Activated CD4-positive, alpha-beta memory T cell treated with anti-CD3 and anti-CD28 coated beads for 36 hours (primary cell): ENCODE measurements at regions not wholly inside any gene's neighbourhood (a gene's known extent, or its start where the extent isn't known, plus 50 kb on each side); places are given as distances from the start of the nearest gene placed in this dataset.

ENCODE experiments used
- CTCF ChIA-PET: fragments of 350-600 bp; sonication (Branson Sonifier 250); formaldehyde crosslinking; loops from one replicate; lab custom pipeline; 2021; ENCODE audit warnings: antibody characterized with exemption, inconsistent platforms; lab: Charles Lee
- POLR2A ChIA-PET: fragments of 350-600 bp; sonication (Branson Sonifier 250); formaldehyde crosslinking; loops from one replicate; lab custom pipeline; 2021; ENCODE audit warnings: antibody characterized with exemption; lab: Charles Lee
- DNase-seq: peaks from one replicate; pipeline ENCODE4 v3.0.0-alpha.2; 2020
- H3K27ac Mint-ChIP-seq: one replicate; pipeline ENCODE4 v1.8.0; 2021; ENCODE audit warnings: mixed read lengths
- H3K27me3 Mint-ChIP-seq: one replicate; pipeline ENCODE4 v1.8.0; 2021; ENCODE audit warnings: mixed read lengths
- H3K36me3 Mint-ChIP-seq: one replicate; pipeline ENCODE4 v1.8.0; 2021; ENCODE audit warnings: mixed read lengths
- H3K4me1 Mint-ChIP-seq: one replicate; pipeline ENCODE4 v1.8.0; 2021; ENCODE audit warnings: low read depth, mixed read lengths
- H3K4me3 Mint-ChIP-seq: one replicate; pipeline ENCODE4 v1.8.0; 2021; ENCODE audit warnings: mild to moderate bottlenecking, mixed read lengths
- H3K9me3 Mint-ChIP-seq: one replicate; pipeline ENCODE4 v1.8.0; 2021; ENCODE audit warnings: mixed read lengths
- intact Hi-C: fragments of 100-400 bp; cut with micrococcal nuclease; formaldehyde crosslinking; loops from one replicate; pipeline ENCODE4 v1.15.1; 2023

- Mint-ChIP-seq H3K4me3 (no peak overlapping the region), H3K27ac (no peak overlapping the region), H3K9me3 (no peaks in the 10 kb centered on the region), H3K27me3 (peaks cover 21% of the 10 kb centered on the region), H3K4me1 (peaks cover 9% of the 10 kb centered on the region), H3K36me3 (no peaks in the 10 kb centered on the region)
- no peak for DNase-seq
- CTCF ChIA-PET: interaction anchor here (0.6 kb wide), 1 partner anchor 137 kb away, joined by 3 read pairs; no protein-coding TSS in a partner anchor
- intact Hi-C loops: no loop called here
- POLR2A ChIA-PET: no interaction called here
These were observed 127.4 kb downstream of the CDH26 start for GRCh38 chr20:60085551-60086132.

- no peak for DNase-seq
- H3K36me3 Mint-ChIP-seq: no peaks in the 10 kb centered on the region
- peaks cover 9% of the 10 kb centered on the region for H3K4me1 Mint-ChIP-seq
- H3K4me3 Mint-ChIP-seq: peak overlapping the region; percentile 20
- peaks cover 1% of the 10 kb centered on the region for H3K9me3 Mint-ChIP-seq
- peaks cover 20% of the 10 kb centered on the region for H3K27me3 Mint-ChIP-seq
- H3K27ac Mint-ChIP-seq: no peak overlapping the region
- intact Hi-C loops: no loop called here
- CTCF ChIA-PET: no interaction called here
- POLR2A ChIA-PET: no interaction called here
These were observed 128.8 kb downstream of the CDH26 start for GRCh38 chr20:60086821-60087562.

- intact Hi-C loops: no loop called here
- H3K9me3 Mint-ChIP-seq: peaks cover 4% of the 10 kb centered on the region
- H3K27me3 Mint-ChIP-seq: peaks cover 20% of the 10 kb centered on the region
- peaks cover 9% of the 10 kb centered on the region for H3K4me1 Mint-ChIP-seq
- ChIA-PET CTCF (no interaction called here), POLR2A (no interaction called here)
- no peaks in the 10 kb centered on the region for H3K36me3 Mint-ChIP-seq
- DNase-seq: peak; percentile 28
- H3K27ac Mint-ChIP-seq: no peak overlapping the region
- peak overlapping the region; percentile 50 for H3K4me3 Mint-ChIP-seq
These were observed 129.4 kb downstream of the CDH26 start for GRCh38 chr20:60087563-60088105.

GRCh38 chr20:60088236-60088635 lies 130.0 kb downstream of the CDH26 start:
- POLR2A ChIA-PET: no interaction called here
- CTCF ChIA-PET: interaction anchor here (1.2 kb wide), 1 partner anchor 154 kb away, joined by 3 read pairs; no protein-coding TSS in a partner anchor

GRCh38 chr20:60090631-60091030 lies 132.4 kb downstream of the CDH26 start:
- H3K27ac Mint-ChIP-seq: no peak overlapping the region
- no peak for DNase-seq
- peaks cover 8% of the 10 kb centered on the region for H3K9me3 Mint-ChIP-seq
- H3K4me1 Mint-ChIP-seq: peaks cover 9% of the 10 kb centered on the region
- H3K4me3 Mint-ChIP-seq: no peak overlapping the region
- ChIA-PET CTCF (interaction anchor here (0.6 kb wide), 1 partner anchor 34 kb away, joined by 3 read pairs; no protein-coding TSS in a partner anchor), POLR2A (no interaction called here)
- no peaks in the 10 kb centered on the region for H3K36me3 Mint-ChIP-seq
- intact Hi-C loops: no loop called here
- peaks cover 20% of the 10 kb centered on the region for H3K27me3 Mint-ChIP-seq

More at GRCh38 chr20:60088236-60088635, 130.0 kb downstream of the CDH26 start:
- Mint-ChIP-seq H3K4me1 (peaks cover 9% of the 10 kb centered on the region), H3K27ac (no peak overlapping the region), H3K9me3 (peaks cover 8% of the 10 kb centered on the region), H3K36me3 (no peaks in the 10 kb centered on the region), H3K27me3 (peaks cover 20% of the 10 kb centered on the region), H3K4me3 (no peak overlapping the region)
- no peak for DNase-seq
- intact Hi-C loops: no loop called here

GRCh38 chr20:60091305-60091704 lies 133.1 kb downstream of the CDH26 start:
- ChIA-PET POLR2A (no interaction called here), CTCF (interaction anchor here (0.6 to 0.9 kb wide), 2 partner anchors 34 to 47 kb away, joined by 3 read pairs; no protein-coding TSS in a partner anchor)
- peaks cover 9% of the 10 kb centered on the region for H3K4me1 Mint-ChIP-seq
- H3K27ac Mint-ChIP-seq: no peak overlapping the region
- H3K9me3 Mint-ChIP-seq: peaks cover 8% of the 10 kb centered on the region
- intact Hi-C loops: no loop called here
- DNase-seq: no peak
- peaks cover 20% of the 10 kb centered on the region for H3K27me3 Mint-ChIP-seq
- no peaks in the 10 kb centered on the region for H3K36me3 Mint-ChIP-seq
- H3K4me3 Mint-ChIP-seq: no peak overlapping the region

GRCh38 chr20:60091861-60092260 lies 133.6 kb downstream of the CDH26 start:
- Mint-ChIP-seq H3K36me3 (no peaks in the 10 kb centered on the region), H3K4me3 (no peak overlapping the region), H3K27ac (no peak overlapping the region), H3K4me1 (peaks cover 6% of the 10 kb centered on the region), H3K9me3 (peaks cover 8% of the 10 kb centered on the region), H3K27me3 (peaks cover 14% of the 10 kb centered on the region)
- intact Hi-C loops: no loop called here
- ChIA-PET POLR2A (no interaction called here), CTCF (interaction anchor here (0.9 kb wide), 1 partner anchor 46 kb away, joined by 3 read pairs; no protein-coding TSS in a partner anchor)
- DNase-seq: no peak

GRCh38 chr20:60092729-60093128 lies 134.5 kb downstream of the CDH26 start:
- Mint-ChIP-seq H3K9me3 (peaks cover 8% of the 10 kb centered on the region), H3K36me3 (no peaks in the 10 kb centered on the region), H3K4me3 (no peak overlapping the region), H3K4me1 (peaks cover 2% of the 10 kb centered on the region), H3K27ac (no peak overlapping the region), H3K27me3 (peaks cover 10% of the 10 kb centered on the region)
- no peak for DNase-seq
- POLR2A ChIA-PET: no interaction called here
- intact Hi-C loops: no loop called here
- CTCF ChIA-PET: no interaction called here

GRCh38 chr20:60095456-60095855 lies 137.2 kb downstream of the CDH26 start:
- peaks cover 15% of the 10 kb centered on the region for H3K9me3 Mint-ChIP-seq
- intact Hi-C loops: no loop called here
- no peak overlapping the region for H3K4me3 Mint-ChIP-seq
- no peaks in the 10 kb centered on the region for H3K4me1 Mint-ChIP-seq
- no peak for DNase-seq
- ChIA-PET CTCF (interaction anchor here (1.1 kb wide), 1 partner anchor 38 kb away, joined by 4 read pairs; no protein-coding TSS in a partner anchor), POLR2A (no interaction called here)
- H3K27ac Mint-ChIP-seq: no peak overlapping the region
- no peaks in the 10 kb centered on the region for H3K36me3 Mint-ChIP-seq
- H3K27me3 Mint-ChIP-seq: no peaks in the 10 kb centered on the region

- ChIA-PET POLR2A (no interaction called here), CTCF (interaction anchor here (1.1 kb wide), 1 partner anchor 39 kb away, joined by 4 read pairs; no protein-coding TSS in a partner anchor)
- intact Hi-C loops: no loop called here
- no peak for DNase-seq
- Mint-ChIP-seq H3K4me3 (no peak overlapping the region), H3K36me3 (no peaks in the 10 kb centered on the region), H3K4me1 (peaks cover 5% of the 10 kb centered on the region), H3K27ac (no peak overlapping the region), H3K27me3 (no peaks in the 10 kb centered on the region), H3K9me3 (peaks cover 15% of the 10 kb centered on the region)
These were observed 137.9 kb downstream of the CDH26 start for GRCh38 chr20:60096166-60096565.

GRCh38 chr20:60097285-60097684 lies 139.1 kb downstream of the CDH26 start:
- no peak overlapping the region for H3K4me3 Mint-ChIP-seq
- POLR2A ChIA-PET: interaction anchor here (0.6 kb wide), 1 partner anchor 74 kb away, joined by 3 read pairs; no protein-coding TSS in a partner anchor
- intact Hi-C loops: no loop called here

GRCh38 chr20:60100780-60101179 lies 142.6 kb downstream of the CDH26 start:
- Mint-ChIP-seq H3K4me1 (peaks cover 8% of the 10 kb centered on the region), H3K9me3 (peaks cover 7% of the 10 kb centered on the region), H3K27ac (no peak overlapping the region), H3K36me3 (no peaks in the 10 kb centered on the region), H3K27me3 (no peaks in the 10 kb centered on the region), H3K4me3 (no peak overlapping the region)
- POLR2A ChIA-PET: no interaction called here
- CTCF ChIA-PET: interaction anchor here (1.0 kb wide), 1 partner anchor 43 kb away, joined by 4 read pairs; no protein-coding TSS in a partner anchor
- no peak for DNase-seq
- intact Hi-C loops: no loop called here

More at GRCh38 chr20:60097285-60097684, 139.1 kb downstream of the CDH26 start:
- peaks cover 13% of the 10 kb centered on the region for H3K9me3 Mint-ChIP-seq
- no peak overlapping the region for H3K27ac Mint-ChIP-seq
- no peaks in the 10 kb centered on the region for H3K27me3 Mint-ChIP-seq
- CTCF ChIA-PET: no interaction called here
- H3K4me1 Mint-ChIP-seq: peaks cover 8% of the 10 kb centered on the region
- DNase-seq: no peak
- H3K36me3 Mint-ChIP-seq: no peaks in the 10 kb centered on the region
